GM19025 (cell line): ENCODE measurements at regions not wholly inside any gene's neighbourhood (a gene's known extent, or its start where the extent isn't known, plus 50 kb on each side); places are given as distances from the start of the nearest gene placed in this dataset.
A peak's percentile ranks its signal among the peaks of the same experiment; 100 is the strongest.

Source experiments
- ATAC-seq: cut with Tn5 transposase; IDR thresholded peaks from one replicate; pipeline ENCODE4 v1.9.1; 2021; ENCODE audit warnings: mild to moderate bottlenecking, low read depth, moderate library complexity; ENCODE audit not compliant: unreplicated experiment

DNA sequence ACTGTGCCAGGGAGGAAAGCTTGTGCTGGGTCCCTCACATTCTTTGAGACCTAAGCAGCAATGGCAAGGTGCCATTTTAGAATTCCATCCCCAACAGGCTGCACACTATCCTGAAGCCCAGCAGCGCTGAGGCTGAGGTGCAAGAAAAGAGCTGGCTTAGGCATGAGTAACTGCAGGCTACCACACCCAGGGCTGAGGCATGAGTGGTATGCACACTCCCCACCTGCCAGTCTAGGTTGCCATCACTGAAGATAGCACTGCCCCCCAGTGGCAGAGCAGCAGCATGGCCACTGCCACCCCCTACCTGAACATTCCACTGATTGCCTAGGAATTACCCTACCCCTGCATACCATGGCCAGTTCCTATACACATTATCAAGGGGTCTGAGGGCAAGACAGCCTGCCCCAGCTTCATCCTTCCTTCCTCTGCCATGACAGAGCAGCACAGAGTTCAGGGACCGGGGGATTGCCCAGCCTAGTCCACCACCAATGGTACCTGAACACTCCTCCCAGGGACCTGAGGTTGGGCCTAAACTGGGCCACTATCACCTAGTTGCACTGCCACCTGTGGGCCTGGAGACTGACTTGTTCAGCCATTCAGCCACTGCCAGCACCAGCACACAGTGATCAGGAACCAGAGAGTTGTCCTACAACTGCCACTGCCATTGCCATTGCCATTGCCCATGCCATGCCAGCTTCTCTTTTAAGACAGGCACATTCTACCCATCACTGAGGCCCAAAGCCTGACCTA lies 129.8 kb downstream of the SATB1 start:
- peak; percentile 88 for ATAC-seq

DNA sequence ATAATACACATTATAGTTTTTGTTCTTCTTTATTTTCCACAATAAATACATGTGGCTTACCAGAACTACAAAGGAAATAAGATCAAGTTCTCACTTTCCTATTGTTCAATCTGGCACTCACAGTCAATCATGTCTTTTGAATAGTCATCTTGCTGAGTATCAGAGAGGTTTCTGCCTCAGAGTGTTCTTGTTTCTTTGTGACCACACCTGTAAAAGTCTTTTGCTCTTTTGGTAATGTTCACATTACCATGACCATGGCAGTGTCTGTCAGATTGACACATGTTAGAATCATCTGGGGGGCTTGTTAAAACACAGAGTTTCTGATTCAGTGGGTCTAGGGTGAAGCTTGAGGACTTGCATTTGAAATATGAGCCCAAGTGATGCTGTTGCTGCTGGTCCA lies 135.0 kb downstream of the SATB1 start:
- ATAC-seq, result no peak

DNA sequence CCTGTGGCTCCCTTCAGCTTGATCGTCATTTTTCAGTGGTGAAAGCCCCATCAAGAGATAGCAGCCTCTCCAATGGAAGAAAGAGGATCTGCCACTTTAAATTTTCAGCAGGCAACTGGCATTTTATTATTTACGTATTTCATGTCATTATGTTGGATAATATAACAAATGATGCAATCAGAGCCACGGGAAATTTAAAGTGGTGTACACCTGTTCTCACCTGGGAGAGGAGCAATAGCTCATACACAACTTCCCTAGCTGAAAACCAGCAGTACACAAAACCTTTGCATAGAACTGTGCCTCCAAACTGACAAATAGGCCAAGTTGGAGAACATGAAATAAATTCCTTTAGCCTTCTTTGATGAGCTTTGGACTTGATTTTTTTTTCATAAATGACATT lies 136.9 kb downstream of the SATB1 start:
- ATAC-seq, result no peak

DNA sequence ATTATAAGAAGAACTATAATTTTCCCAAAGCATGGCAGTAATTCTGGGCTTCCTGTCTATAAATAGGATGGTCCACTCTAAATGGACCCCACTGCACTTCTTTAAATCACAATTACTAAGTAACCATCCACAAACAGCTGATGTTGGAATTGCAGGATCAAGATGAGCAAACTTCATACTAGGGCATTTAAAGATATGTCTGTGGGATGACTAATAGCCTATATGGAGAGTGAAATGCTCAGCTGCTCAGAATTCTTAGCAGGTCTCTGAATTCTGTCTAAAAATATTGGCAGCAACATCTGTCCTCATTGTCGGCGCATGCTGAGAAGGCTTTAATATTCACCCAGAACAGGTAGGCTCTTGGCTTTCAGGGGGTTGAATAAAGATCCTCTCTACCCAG lies 140.4 kb downstream of the SATB1 start:
- no peak for ATAC-seq

DNA sequence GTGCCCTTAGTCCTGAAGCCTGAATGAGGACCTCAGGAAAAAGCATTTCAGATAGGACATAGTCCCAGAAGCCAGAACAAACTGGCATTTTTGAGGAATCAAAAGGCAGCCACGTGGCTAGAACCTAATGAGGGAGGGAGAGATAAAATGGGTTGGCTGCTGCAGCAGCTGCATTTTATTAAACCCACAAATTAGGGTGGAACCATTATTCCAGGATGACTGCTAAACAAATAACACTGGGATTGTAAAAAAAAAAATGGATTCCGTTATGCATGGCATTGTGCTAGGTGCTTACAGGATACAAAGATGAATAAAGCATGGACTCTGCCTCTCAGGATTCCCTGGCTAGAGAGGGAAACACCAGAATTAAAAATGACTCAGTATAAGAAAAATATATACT lies 141.5 kb downstream of the SATB1 start:
- ATAC-seq, result no peak

DNA sequence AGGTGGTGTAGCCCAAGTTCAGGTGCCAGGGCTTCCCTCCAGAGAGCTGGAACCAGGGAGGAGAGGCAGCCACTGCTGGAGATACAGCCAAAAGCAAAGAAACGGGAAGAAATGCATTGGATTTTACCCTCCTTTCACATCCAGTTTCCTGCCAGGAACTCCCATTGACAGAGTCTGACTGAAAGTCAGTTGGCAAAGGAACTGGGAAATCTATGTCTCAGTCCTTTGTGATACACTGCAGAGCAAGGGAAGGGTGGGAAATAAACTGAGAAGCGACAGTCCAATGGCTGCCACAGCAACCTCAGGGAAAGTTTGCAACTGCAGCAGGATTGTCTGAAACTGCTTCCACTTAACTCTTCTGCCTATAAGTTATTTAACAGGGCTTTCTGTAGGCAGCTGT lies 142.6 kb downstream of the SATB1 start:
- ATAC-seq, result no peak

DNA sequence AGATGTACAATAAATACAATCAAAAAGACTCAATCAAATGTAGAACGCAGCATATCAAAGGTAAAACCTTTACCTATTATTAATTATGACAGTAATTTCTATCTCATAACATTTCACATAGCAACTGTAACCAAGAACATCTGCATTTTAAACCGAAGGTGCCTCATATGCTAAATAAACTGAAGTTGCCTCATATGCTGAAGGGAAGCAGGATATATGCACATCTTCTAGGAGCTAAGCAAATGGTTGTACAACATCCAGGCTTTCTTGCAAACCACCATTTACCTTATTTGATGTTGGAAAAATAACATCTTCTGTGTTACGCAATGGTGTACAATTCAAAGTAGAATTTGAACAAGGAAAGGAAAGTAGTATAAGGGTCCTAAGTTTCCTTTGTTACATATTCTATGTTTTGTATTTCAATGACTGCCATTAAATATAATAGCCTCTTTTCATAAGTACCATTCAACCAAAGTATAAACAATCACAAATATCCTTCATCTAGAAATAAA lies 145.9 kb downstream of the SATB1 start:
- ATAC-seq, result no peak

DNA sequence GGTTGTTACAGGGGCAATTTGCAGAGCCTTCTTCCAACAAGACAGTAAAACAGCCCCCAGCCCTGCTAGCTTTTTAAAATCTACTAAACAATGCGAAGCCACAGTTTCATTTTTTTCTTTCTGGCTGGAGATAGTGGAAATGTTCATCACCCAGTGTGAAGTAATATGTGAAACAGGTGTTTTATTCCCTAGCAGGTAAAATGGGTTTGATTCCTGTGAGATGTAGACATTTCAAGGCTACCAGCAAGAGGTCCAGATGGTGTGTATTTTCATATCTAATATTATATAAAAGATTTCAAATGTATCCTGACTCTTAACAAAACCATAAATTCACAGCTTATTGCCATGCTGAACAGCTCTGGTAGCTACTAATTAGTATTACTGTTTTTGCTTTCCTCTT lies 160.3 kb downstream of the SATB1 start:
- ATAC-seq, result no peak

DNA sequence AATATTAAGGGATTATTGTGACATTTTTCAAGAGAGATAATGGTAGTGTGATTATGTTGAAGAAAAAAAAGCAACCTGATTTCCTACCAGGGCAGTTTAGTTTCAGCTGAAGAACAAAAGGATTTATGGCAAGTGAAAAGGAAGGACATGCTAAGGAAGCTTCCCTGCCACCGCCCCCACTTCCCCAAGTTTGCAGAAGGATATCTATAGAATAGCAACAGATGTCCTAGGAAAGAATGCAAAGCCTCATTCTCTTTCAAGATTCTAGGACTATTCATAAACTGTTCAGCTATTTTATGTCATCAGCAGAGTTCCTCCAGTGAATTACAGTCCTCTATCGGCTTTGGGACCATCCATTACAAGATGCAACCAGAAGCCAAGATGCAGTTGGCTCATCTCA lies 160.8 kb downstream of the SATB1 start:
- ATAC-seq, result no peak

DNA sequence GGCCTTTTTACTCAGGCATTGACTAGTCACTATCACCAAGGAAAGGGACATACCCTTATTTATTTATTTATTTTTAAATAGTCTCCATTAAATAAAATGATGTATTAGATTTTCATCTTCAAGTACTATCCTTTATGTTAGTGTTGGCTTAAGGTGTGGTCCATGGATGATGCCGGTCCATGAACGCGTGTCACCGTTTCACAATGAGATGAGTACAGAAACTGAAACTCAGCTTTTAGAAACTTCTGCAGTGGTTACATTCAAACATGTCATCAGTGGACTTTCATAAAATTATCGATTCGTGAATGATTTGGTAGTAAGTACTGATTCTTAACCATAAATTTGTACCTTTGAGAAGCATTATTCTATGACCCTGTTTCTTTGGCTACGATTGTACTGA lies 166.6 kb downstream of the SATB1 start:
- ATAC-seq, result no peak

DNA sequence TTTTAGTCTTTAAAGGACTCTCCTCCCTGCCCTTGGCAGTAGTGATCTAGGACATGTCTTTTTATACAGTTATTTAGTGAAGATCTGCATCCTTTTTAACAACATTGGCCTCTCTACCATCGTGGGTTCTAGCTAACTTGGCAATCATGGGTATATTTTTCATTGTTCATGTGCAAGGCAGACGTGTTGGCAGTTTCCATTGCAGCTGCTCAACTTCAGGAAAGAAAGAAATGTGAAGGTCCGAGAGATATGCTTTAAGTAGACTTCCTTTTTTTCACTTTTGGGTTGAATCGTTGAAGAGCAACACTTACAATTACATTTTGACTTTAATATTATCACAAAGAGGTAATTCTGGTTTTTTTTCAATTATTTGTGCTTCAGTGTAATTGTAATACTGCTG lies 172.6 kb downstream of the SATB1 start:
- no peak for ATAC-seq

DNA sequence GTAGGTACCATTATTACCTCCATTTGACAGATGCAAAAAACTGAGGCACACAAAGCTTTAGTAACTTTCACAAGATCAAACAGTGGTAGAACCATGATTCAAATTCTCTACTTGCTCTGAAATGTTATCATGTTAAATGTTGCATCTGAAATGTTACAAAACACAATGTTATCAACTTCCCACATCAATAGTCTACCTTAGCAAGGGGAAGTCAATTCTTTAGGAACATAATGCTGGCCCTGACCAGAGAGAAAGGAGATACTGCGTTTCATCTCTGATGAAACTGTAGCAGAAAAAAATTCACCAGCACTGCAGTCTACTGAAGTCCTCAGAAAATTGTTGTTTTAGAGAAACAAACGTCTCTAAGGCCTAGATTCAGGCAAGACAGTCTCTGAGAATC lies 174.1 kb downstream of the SATB1 start:
- no peak for ATAC-seq

DNA sequence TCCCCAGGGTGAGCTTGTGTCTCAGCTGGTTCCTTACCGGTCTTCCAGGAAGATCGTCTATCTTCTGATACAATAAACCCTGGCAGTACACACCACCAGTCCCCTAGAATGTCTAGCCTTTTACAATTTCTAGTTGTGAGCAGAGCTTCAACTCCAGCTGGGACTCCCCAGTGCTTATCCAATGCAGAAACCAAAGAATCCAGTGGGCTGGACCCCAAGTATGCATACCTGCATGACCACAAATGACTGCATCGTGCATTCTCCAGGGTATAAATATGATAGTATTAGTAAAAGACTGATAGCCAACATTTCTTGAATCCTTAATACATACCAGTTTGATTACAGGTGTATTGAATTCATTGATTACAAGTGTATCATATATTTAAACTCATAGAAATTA lies 176.0 kb downstream of the SATB1 start:
- ATAC-seq, result no peak

DNA sequence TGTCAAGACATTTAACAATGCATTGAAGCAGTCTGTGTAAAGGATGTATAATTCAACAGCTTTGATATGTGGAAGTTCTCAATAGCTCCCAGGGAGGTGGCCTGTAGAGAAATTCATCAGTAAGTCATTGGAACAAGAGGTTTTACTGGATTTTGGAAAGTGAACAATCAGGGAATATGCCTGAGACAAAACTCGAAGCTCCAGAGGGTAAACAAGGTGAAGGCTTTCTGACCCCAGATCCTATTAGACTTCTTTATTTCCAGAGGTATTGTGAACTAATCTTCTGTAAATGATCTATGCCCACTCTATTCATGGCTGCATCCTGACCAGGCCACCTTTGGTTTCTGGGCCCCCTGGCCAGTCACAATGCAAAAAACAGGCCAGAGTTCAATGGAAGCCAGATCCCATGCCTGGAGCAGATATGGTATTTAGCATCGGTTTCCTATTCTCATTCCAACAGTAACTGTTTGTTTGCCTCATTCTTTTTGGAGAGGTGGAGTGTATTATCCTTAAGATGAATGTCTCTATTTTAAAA lies 177.3 kb downstream of the SATB1 start:
- no peak for ATAC-seq

DNA sequence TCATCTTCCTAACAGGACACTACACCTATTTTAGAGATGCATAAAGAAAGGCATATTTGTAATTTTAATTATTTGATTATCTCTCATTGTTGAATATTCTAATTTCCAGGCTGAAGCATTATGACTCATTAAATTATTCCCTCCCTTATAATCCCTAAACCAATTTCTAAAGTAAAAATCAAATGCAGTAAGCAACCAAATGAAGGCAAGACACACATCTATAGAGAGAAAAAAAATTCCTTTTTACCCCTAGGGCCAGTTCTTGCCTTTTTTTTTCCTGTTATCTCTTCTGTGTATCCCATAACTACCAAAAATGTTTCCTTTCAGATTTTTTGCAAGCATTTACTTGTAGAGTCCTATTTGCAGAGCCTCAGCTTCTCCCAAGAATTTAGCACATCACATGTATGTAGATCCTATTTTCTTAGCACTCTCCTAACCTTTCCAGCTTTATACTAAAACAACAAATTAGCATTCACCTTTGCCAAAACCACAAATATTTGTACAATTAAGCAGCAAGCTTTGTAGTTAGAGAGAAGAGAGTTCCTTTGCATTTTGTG lies 177.9 kb downstream of the SATB1 start:
- no peak for ATAC-seq

DNA sequence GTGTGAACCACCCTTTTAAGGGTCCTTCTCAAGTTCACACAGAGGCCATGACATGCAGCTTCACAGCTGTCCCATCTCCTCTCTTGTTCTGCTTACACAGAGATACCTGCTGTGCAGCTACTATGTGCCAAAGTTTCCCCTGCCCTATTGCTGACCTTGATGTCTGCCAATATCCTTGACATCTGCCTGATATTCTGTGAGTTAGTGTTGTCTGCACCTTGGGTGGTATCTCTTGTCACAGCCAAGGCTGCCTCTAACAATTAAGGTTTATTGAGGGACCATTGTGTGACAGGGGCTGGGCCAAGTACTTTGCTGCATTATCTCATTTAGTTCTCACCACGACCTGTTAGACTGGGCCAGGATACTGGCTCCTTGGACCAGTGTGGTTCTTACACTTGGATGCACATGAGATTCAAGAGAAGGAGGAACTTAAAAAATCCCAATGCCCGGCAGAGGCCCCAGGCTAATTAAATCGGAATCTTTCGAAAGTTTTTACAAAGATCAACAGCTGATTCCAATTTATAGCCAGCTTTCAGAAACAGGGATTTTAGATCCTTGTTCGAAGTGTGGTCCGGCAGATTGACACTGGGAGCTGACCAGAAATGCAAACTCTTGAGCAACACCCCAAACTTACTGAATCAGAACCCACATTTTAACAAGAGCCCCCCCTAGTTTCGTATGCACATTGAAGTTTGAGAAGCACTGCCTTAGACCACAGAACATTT lies 178.6 kb downstream of the SATB1 start:
- no peak for ATAC-seq

DNA sequence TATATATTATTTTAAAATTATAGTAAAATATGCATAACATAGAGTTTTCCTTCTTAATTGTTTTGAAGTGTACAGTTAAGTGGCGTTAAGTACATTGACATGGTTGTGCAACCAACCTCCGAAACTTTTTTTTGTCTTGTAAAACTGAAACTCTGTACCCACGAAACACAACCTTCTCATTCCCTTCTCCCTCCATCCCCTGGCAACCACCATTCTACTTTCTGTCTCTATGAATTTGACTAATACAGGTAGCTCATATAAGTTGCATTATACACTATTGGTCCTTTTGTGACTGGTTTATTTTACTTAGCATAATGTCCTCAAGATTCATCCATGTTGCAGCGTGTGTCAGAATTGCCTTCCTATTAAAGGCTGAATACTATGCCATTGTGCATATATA lies 179.4 kb downstream of the SATB1 start:
- ATAC-seq, result no peak

DNA sequence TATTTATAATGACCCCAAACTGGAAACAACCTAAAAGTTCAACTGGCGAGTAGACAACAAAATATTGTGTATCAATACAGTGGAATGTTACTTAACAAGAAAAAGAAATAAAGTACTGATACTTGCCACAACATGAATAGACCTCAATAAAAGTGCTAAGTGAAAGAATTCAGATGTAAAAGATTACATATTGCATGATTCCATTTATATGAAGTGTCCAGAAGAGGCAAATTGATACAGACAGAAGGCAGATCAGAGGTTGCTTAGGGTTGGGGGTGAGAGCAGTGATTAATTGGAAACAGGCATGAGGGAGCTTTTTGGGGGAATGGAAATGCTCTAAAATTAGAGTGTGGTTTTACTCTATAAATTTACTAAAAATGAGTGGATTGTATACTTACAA lies 183.3 kb downstream of the SATB1 start:
- no peak for ATAC-seq

DNA sequence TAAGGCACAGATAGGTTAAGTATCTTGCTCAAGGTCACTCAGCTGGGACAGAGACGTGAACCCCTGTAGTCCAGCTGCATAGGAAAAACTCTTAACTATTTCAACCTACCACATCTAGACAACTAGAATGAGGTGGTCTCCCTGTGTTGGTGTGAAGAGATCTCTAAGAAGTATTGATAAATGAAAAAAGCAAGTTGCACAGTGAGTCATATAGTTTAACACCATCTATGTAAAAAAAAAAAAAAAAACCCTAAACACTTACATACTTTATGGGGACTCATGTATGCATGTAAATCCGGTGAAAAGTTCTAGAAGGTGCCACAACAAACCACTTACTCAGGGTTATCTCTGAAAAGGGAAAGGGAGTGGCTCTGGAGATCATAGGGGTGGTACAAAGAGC lies 185.5 kb downstream of the SATB1 start:
- ATAC-seq, result no peak

DNA sequence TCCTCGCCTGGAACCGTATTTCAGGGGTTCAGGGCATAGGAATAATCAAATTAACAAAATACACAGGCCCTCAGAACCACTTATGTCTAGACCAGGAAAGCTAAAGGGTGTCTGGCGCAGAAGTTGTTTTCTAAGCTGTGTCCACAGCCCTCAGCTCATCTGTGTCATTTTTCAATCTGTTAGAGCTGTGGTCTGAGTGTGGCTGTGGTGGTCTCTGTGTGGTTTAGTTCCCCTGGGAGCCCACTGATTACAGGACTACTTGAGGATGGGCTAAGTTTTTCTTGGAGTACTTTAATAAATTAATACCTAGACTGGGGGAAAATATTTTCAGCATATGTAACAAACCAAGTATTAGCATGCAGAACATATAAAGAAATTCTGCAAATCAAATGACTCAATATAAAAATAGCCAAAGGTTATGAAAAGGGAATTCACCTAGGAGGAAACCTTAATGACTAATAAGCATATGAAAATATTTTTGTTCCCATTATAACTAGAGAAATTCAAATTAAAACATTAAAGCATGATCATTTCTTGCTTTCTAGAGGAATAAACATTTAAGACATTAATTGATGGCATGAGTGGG lies 186.3 kb downstream of the SATB1 start:
- ATAC-seq, result no peak

DNA sequence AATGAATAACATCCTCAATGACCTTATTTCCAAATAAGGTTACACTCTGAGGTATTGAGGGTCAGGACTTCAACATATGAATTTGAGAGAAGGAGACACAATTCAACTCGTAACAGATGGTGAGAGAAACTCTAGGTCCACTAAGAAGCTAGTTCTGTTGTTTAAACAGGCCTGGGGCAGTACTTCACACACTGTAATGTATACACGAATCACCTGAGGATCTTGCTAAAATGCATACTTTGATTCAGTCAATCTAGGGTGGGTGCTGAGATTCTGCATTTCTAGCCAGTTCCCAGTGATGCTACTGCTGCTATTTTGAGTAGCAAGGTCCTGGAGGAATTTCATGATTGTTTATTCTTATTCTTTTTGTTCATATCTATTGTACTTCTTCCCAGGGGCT lies 186.8 kb downstream of the SATB1 start:
- no peak for ATAC-seq
